ENCODE measurements at regions not wholly inside any gene's neighbourhood (a gene's known extent, or its start where the extent isn't known, plus 50 kb on each side); places are given as distances from the start of the nearest gene placed in this dataset.

DNA sequence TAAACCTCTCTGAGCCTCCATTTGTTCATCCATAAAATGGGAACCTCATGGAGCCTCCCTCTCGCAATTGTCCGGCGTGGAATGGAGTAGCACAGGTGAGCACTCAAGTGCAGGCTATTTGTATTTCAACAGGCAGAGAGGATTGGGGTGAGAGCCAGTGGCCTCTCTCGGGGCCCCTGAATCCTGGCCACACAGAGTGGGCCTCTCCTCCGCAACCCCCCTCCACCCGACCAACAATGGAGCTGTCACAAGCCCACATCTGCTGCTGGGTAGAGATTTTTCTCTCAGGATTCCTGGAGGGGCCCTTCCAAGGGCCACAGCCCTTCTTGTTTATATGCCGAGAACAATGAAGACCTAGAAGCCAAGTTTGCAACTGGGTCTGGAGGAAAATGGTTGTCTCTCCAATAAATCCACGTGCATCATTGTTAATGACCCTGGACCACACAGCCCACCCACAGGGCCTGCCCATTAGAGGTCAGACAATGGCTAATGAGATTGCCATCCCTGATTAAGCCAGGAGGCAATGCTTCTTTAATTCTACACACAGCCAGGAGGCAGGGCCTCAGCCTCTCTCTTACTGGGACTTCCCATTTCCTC lies 233.0 kb downstream of the ANKRD60 start:
- no peak for TF ChIP-seq CTCF (conservative IDR thresholded peaks at IDR 0.05; ENCODE audit: low read depth in 2 of 2)
- no peak for TF ChIP-seq EZH2 (IDR thresholded peaks at IDR 0.05; ENCODE audit: low read depth, unreplicated experiment)
- TF ChIP-seq EZH2phosphoT487 (IDR thresholded peaks at IDR 0.05; ENCODE audit: unreplicated experiment), result no peak
